ENCODE measurements at regions not wholly inside any gene's neighbourhood (a gene's known extent, or its start where the extent isn't known, plus 50 kb on each side); places are given as distances from the start of the nearest gene placed in this dataset.

GRCh38 chr15:60090747-60091146 is 86.6 kb downstream of the FOXB1 start:
- TF ChIP-seq CTCF (IDR thresholded peaks at IDR 0.05) (no peak), POLR2A (IDR thresholded peaks at IDR 0.05) (no peak)

All from testis (tissue), 2 donors.